ENCODE measurements at regions not wholly inside any gene's neighbourhood (a gene's known extent, or its start where the extent isn't known, plus 50 kb on each side); places are given as distances from the start of the nearest gene placed in this dataset.

DNA sequence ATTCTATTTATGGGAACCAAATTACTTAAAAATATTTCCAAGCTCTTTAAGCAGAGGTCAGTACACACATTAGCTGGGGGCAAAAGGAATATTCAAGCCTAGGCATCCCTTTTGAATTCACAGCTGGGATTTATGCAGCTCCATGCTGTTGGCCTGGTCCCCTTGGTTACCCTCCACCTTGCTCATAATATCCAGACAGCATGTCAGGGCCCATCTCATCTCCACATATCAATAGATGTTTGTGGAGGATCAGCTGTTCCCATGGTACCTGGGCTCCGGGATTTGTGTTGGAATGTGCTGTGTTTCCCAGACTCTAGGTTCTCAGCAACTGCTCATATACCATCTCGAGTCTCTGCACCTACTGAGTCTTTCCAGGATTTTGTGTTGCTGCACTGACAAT lies 534.8 kb downstream of the BMP2 start:
- ChIA-PET CTCF (no interaction called here), POLR2A (no interaction called here)
- ATAC-seq (replicated peaks in 1 of 4) (no peak), DNase-seq (no peak)
- H3K9me3 ChIP-seq = no peaks in the 10 kb centered on the region
- no peak overlapping the region for H3K4me3 ChIP-seq (ENCODE audit: control insufficient read depth in 1 of 2, extremely low read depth in 1 of 2, low read length in 1 of 2)
- no peaks in the 10 kb centered on the region for H3K27me3 ChIP-seq (replicated peaks in 1 of 2; ENCODE audit: control insufficient read depth in 2 of 2, extremely low read depth in 1 of 2, insufficient read depth in 2 of 2, low read length in 1 of 2)
- no CpG with 5 or more reads among the region's 2 CpGs for WGBS (ENCODE audit: insufficient coverage)
- no peaks in the 10 kb centered on the region for H3K4me1 ChIP-seq (ENCODE audit: control insufficient read depth in 1 of 2, extremely low read depth in 1 of 2, insufficient read depth in 2 of 2, low read length in 2 of 2)
- Mint-ChIP-seq H3K36me3 (no peaks in the 10 kb centered on the region), H3K27me3 (peaks cover 0 to 1% of the 10 kb centered on the region in 2 donors), H3K4me1 (no peaks in the 10 kb centered on the region), H3K9me3 (peaks cover 13 to 17% (median 16%) of the 10 kb centered on the region in 3 donors), H3K27ac (no peak overlapping the region), H3K4me3 (no peak overlapping the region)
- H3K36me3 ChIP-seq (ENCODE audit: control insufficient read depth in 2 of 2, extremely low read depth in 1 of 2, insufficient read depth in 1 of 2, low read length in 1 of 2) = no peaks in the 10 kb centered on the region
- H3K27ac ChIP-seq (ENCODE audit: low read length) = no peak overlapping the region

DNA sequence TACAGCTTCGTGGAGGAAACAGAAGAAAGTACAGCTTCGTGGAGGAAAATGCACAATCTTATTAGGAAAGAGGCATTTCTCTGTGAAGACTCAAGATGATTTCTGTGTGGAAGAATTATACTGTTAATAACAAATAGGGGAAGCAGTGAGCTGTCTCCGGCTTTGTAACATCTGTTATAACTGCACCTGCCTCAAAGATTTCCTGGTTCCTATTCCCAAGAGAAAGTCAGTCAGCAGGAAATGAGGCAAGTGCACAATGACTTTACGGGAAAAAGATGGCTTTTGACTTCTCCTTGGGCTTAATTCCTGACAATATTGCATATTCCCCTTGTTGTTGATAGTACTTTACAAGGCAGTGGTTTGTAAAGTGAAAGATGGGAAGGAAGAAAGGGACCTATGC lies 538.5 kb downstream of the BMP2 start:
- Histone ChIP-seq H3K9me3 (no peaks in the 10 kb centered on the region), H3K4me1 (ENCODE audit: control insufficient read depth in 1 of 2, extremely low read depth in 1 of 2, insufficient read depth in 2 of 2, low read length in 2 of 2) (no peaks in the 10 kb centered on the region), H3K27me3 (replicated peaks in 1 of 2; ENCODE audit: control insufficient read depth in 2 of 2, extremely low read depth in 1 of 2, insufficient read depth in 2 of 2, low read length in 1 of 2) (no peaks in the 10 kb centered on the region), H3K27ac (ENCODE audit: low read length) (no peak overlapping the region), H3K36me3 (ENCODE audit: control insufficient read depth in 2 of 2, extremely low read depth in 1 of 2, insufficient read depth in 1 of 2, low read length in 1 of 2) (no peaks in the 10 kb centered on the region), H3K4me3 (ENCODE audit: control insufficient read depth in 1 of 2, extremely low read depth in 1 of 2, low read length in 1 of 2) (no peak overlapping the region)
- no peak for ATAC-seq (replicated peaks in 1 of 4)
- Mint-ChIP-seq H3K27me3 (peaks cover 0 to 3% of the 10 kb centered on the region in 2 donors), H3K4me1 (no peaks in the 10 kb centered on the region), H3K4me3 (no peak overlapping the region), H3K9me3 (peaks cover 0 to 12% (median 7%) of the 10 kb centered on the region in 3 donors), H3K27ac (no peak overlapping the region), H3K36me3 (no peaks in the 10 kb centered on the region)
- ChIA-PET CTCF (no interaction called here), POLR2A (no interaction called here)
- no peak for DNase-seq
- WGBS (ENCODE audit: insufficient coverage) = 0% methylated on average over 2 of the region's 4 CpGs

DNA sequence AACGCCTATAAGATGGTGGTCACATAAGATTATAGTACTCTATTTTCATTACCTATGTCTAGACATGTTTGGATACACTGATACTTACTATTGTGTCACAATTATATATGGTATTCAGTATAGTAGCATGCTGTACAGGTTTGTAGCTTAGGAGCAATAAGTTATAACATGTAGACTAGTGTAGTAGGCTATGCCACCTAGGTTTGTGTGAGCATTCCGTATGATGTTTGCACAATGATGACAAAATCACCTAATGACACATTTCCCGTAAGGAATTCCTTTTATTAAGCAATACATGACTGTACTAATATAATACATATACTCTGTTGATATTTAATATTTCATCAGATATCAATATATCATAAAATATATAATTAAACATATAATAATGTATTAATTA lies 540.7 kb downstream of the BMP2 start:
- H3K4me1 Mint-ChIP-seq = no peaks in the 10 kb centered on the region
- ATAC-seq (replicated peaks in 1 of 4) = no peak
- peaks cover 2 to 14% (median 8%) of the 10 kb centered on the region in 3 donors for H3K9me3 Mint-ChIP-seq
- Histone ChIP-seq H3K9me3 (no peaks in the 10 kb centered on the region), H3K36me3 (ENCODE audit: control insufficient read depth in 2 of 2, extremely low read depth in 1 of 2, insufficient read depth in 1 of 2, low read length in 1 of 2) (no peaks in the 10 kb centered on the region), H3K4me3 (ENCODE audit: control insufficient read depth in 1 of 2, extremely low read depth in 1 of 2, low read length in 1 of 2) (no peak overlapping the region), H3K27ac (ENCODE audit: low read length) (no peak overlapping the region), H3K27me3 (replicated peaks in 1 of 2; ENCODE audit: control insufficient read depth in 2 of 2, extremely low read depth in 1 of 2, insufficient read depth in 2 of 2, low read length in 1 of 2) (no peaks in the 10 kb centered on the region), H3K4me1 (ENCODE audit: control insufficient read depth in 1 of 2, extremely low read depth in 1 of 2, insufficient read depth in 2 of 2, low read length in 2 of 2) (no peaks in the 10 kb centered on the region)
- H3K27me3 Mint-ChIP-seq = peaks cover 0 to 3% of the 10 kb centered on the region in 2 donors
- H3K27ac Mint-ChIP-seq = no peak overlapping the region
- no peak for DNase-seq
- no peaks in the 10 kb centered on the region for H3K36me3 Mint-ChIP-seq
- ChIA-PET POLR2A (no interaction called here), CTCF (no interaction called here)
- WGBS (ENCODE audit: insufficient coverage) = no CpG with 5 or more reads among the region's 3 CpGs
- no peak overlapping the region for H3K4me3 Mint-ChIP-seq

DNA sequence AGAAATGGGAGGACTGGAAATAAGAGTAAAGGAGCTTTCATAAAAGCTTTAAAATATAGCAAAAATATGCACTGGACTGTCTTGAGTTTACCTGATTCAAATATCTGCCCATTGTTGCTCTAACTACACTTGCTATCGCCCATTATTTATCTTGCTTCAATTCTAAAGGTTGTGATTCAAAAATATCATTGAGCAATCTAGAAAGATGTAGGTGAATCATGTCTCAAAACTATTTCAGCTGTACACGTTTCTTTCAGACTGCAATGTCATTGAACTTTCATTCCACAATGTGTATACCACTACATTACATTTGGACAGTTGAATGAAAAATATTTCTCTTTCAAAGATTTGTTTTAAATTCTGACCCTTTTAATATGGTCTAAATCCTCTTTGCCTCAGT lies 545.6 kb downstream of the BMP2 start:
- WGBS (ENCODE audit: insufficient coverage) = no CpG with 5 or more reads among the region's 2 CpGs
- Mint-ChIP-seq H3K27ac (no peak overlapping the region), H3K4me3 (no peak overlapping the region), H3K4me1 (no peaks in the 10 kb centered on the region), H3K9me3 (peaks cover 6 to 17% (median 7%) of the 10 kb centered on the region in 3 donors), H3K36me3 (no peaks in the 10 kb centered on the region), H3K27me3 (no peaks in the 10 kb centered on the region)
- H3K27me3 ChIP-seq (replicated peaks in 1 of 2; ENCODE audit: control insufficient read depth in 2 of 2, extremely low read depth in 1 of 2, insufficient read depth in 2 of 2, low read length in 1 of 2) = no peaks in the 10 kb centered on the region
- no peaks in the 10 kb centered on the region for H3K9me3 ChIP-seq
- ChIA-PET POLR2A (no interaction called here), CTCF (no interaction called here)
- DNase-seq (no peak), ATAC-seq (replicated peaks in 1 of 4) (no peak)
- no peak overlapping the region for H3K27ac ChIP-seq (ENCODE audit: low read length)
- H3K4me1 ChIP-seq (ENCODE audit: control insufficient read depth in 1 of 2, extremely low read depth in 1 of 2, insufficient read depth in 2 of 2, low read length in 2 of 2) = no peaks in the 10 kb centered on the region
- no peaks in the 10 kb centered on the region for H3K36me3 ChIP-seq (ENCODE audit: control insufficient read depth in 2 of 2, extremely low read depth in 1 of 2, insufficient read depth in 1 of 2, low read length in 1 of 2)
- H3K4me3 ChIP-seq (ENCODE audit: control insufficient read depth in 1 of 2, extremely low read depth in 1 of 2, low read length in 1 of 2) = no peak overlapping the region

DNA sequence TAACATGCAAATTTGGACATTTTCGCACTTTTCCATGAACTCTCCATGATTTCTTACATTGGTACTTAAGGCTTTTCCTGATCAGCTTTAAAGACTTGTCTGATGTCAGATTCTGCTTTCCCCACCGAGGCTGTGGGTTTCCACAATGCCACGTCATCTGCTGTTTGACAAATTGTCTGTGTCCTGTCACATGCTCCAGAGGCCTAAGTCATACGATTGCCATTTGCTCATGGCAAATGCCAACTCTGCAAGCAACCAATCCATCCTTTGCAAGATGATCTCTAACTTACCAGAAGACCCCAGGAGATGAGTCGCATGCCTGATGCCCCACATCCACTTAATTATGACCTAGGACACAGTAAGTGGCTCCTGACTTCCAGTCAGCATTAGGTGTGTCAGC lies 556.5 kb downstream of the BMP2 start:
- no peaks in the 10 kb centered on the region for H3K4me1 ChIP-seq (ENCODE audit: control insufficient read depth in 1 of 2, extremely low read depth in 1 of 2, insufficient read depth in 2 of 2, low read length in 2 of 2)
- H3K27me3 Mint-ChIP-seq = no peaks in the 10 kb centered on the region
- H3K4me1 Mint-ChIP-seq = no peaks in the 10 kb centered on the region
- DNase-seq (no peak), ATAC-seq (replicated peaks in 1 of 4) (no peak)
- no peaks in the 10 kb centered on the region for H3K9me3 ChIP-seq
- H3K27ac Mint-ChIP-seq = no peak overlapping the region
- H3K36me3 ChIP-seq (ENCODE audit: control insufficient read depth in 2 of 2, extremely low read depth in 1 of 2, insufficient read depth in 1 of 2, low read length in 1 of 2) = no peaks in the 10 kb centered on the region
- no peak overlapping the region for H3K4me3 ChIP-seq (ENCODE audit: control insufficient read depth in 1 of 2, extremely low read depth in 1 of 2, low read length in 1 of 2)
- CTCF ChIA-PET = no interaction called here
- WGBS (ENCODE audit: insufficient coverage) = 45% methylated on average over 4 of the region's 5 CpGs
- H3K4me3 Mint-ChIP-seq = no peak overlapping the region
- POLR2A ChIA-PET = no interaction called here
- no peaks in the 10 kb centered on the region for H3K36me3 Mint-ChIP-seq
- no peak overlapping the region for H3K27ac ChIP-seq (ENCODE audit: low read length)
- H3K27me3 ChIP-seq (replicated peaks in 1 of 2; ENCODE audit: control insufficient read depth in 2 of 2, extremely low read depth in 1 of 2, insufficient read depth in 2 of 2, low read length in 1 of 2) = no peaks in the 10 kb centered on the region
- peaks cover 13 to 28% (median 14%) of the 10 kb centered on the region in 3 donors for H3K9me3 Mint-ChIP-seq

DNA sequence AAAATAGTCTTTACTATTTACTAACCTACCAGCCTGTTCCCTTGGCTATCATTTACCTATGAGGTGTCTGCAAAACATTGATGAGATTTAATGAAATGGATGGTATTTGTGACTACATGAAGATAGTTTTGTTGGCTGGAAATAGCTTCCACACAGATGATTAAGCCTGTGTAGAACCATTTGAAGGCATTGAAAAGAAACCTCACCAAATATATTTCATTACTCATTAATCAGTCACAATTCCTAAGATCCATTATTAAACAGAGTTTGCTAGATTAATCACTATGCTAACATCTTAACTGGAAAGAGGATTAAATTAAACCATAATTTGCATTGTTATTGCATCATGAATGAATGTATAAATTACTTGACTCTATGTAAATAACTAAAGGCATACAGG lies 560.3 kb downstream of the BMP2 start:
- POLR2A ChIA-PET = no interaction called here

DNA sequence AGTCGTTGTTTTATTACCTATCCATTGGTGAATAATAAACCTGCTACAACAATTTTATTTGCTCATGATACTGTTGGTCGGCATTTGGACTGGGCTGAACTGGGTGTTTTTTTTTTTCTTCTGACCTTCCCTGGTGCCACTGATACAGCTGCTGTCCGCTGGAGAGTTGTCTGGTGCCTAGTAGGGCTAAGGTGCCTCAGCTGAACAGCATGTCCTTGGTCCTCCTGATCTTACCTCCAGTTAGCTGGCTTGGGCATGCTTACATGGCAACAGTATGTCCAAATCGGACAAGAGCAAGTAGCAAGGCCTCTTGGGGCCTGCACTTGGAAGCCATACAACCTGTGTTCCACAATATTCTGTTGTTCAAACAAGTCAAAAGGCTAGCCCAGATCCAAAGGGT lies 563.4 kb downstream of the BMP2 start:
- ChIA-PET POLR2A (no interaction called here), CTCF (no interaction called here)
- WGBS (ENCODE audit: insufficient coverage) = 25% methylated on average over 2 of the region's 4 CpGs
- no peaks in the 10 kb centered on the region for H3K36me3 Mint-ChIP-seq
- Histone ChIP-seq H3K27me3 (replicated peaks in 1 of 2; ENCODE audit: control insufficient read depth in 2 of 2, extremely low read depth in 1 of 2, insufficient read depth in 2 of 2, low read length in 1 of 2) (no peaks in the 10 kb centered on the region), H3K4me3 (ENCODE audit: control insufficient read depth in 1 of 2, extremely low read depth in 1 of 2, low read length in 1 of 2) (no peak overlapping the region), H3K27ac (ENCODE audit: low read length) (no peak overlapping the region), H3K9me3 (no peaks in the 10 kb centered on the region), H3K36me3 (ENCODE audit: control insufficient read depth in 2 of 2, extremely low read depth in 1 of 2, insufficient read depth in 1 of 2, low read length in 1 of 2) (no peaks in the 10 kb centered on the region), H3K4me1 (ENCODE audit: control insufficient read depth in 1 of 2, extremely low read depth in 1 of 2, insufficient read depth in 2 of 2, low read length in 2 of 2) (no peaks in the 10 kb centered on the region)
- ATAC-seq (replicated peaks in 1 of 4) (no peak), DNase-seq (no peak)
- no peaks in the 10 kb centered on the region for H3K4me1 Mint-ChIP-seq
- no peaks in the 10 kb centered on the region for H3K27me3 Mint-ChIP-seq
- H3K4me3 Mint-ChIP-seq = no peak overlapping the region
- no peak overlapping the region for H3K27ac Mint-ChIP-seq
- peaks cover 16 to 26% (median 26%) of the 10 kb centered on the region in 3 donors for H3K9me3 Mint-ChIP-seq

More for the DNA sequence above, 560.3 kb downstream of the BMP2 start:
- Histone ChIP-seq H3K27me3 (replicated peaks in 1 of 2; ENCODE audit: control insufficient read depth in 2 of 2, extremely low read depth in 1 of 2, insufficient read depth in 2 of 2, low read length in 1 of 2) (no peaks in the 10 kb centered on the region), H3K9me3 (no peaks in the 10 kb centered on the region), H3K4me1 (ENCODE audit: control insufficient read depth in 1 of 2, extremely low read depth in 1 of 2, insufficient read depth in 2 of 2, low read length in 2 of 2) (no peaks in the 10 kb centered on the region), H3K4me3 (ENCODE audit: control insufficient read depth in 1 of 2, extremely low read depth in 1 of 2, low read length in 1 of 2) (no peak overlapping the region), H3K27ac (ENCODE audit: low read length) (no peak overlapping the region), H3K36me3 (ENCODE audit: control insufficient read depth in 2 of 2, extremely low read depth in 1 of 2, insufficient read depth in 1 of 2, low read length in 1 of 2) (no peaks in the 10 kb centered on the region)
- H3K4me1 Mint-ChIP-seq = no peaks in the 10 kb centered on the region
- no peak overlapping the region for H3K27ac Mint-ChIP-seq
- no peaks in the 10 kb centered on the region for H3K27me3 Mint-ChIP-seq
- no peaks in the 10 kb centered on the region for H3K36me3 Mint-ChIP-seq
- ATAC-seq (replicated peaks in 1 of 4) (no peak), DNase-seq (no peak)
- H3K4me3 Mint-ChIP-seq = no peak overlapping the region
- peaks cover 12 to 22% (median 17%) of the 10 kb centered on the region in 3 donors for H3K9me3 Mint-ChIP-seq
- CTCF ChIA-PET = no interaction called here

All from T-cell (primary cell).